ENCODE measurements at regions not wholly inside any gene's neighbourhood (a gene's known extent, or its start where the extent isn't known, plus 50 kb on each side); places are given as distances from the start of the nearest gene placed in this dataset.

GRCh38 chr4:13299343-13299742, 184.8 kb downstream of the RAB28 start:
- TF ChIP-seq CTCF (IDR thresholded peaks at IDR 0.05; ENCODE audit: low read depth, low read length): no peak
- TF ChIP-seq EZH2phosphoT487 (IDR thresholded peaks at IDR 0.05; ENCODE audit: low read depth): no peak
